HG02938 (cell line): ENCODE measurements at regions not wholly inside any gene's neighbourhood (a gene's known extent, or its start where the extent isn't known, plus 50 kb on each side); places are given as distances from the start of the nearest gene placed in this dataset.
"Not testable (repeated sequence)": the region's sequence is repeated elsewhere in the genome, so short reads cannot be mapped to it uniquely, and the experiment has no call there.

Source experiments
- ATAC-seq: cut with Tn5 transposase; IDR thresholded peaks from one replicate; pipeline ENCODE4 v1.9.1; 2021; ENCODE audit warnings: mild to moderate bottlenecking, moderate library complexity; ENCODE audit not compliant: unreplicated experiment

GRCh38 chr6:15183979-15184378 is 61.9 kb upstream of the JARID2 start:
- ATAC-seq: no peak

- peak; percentile 61 for ATAC-seq
Observed at GRCh38 chr6:15184441-15184861, 61.4 kb upstream of the JARID2 start.

GRCh38 chr6:15185111-15185510 is 60.8 kb upstream of the JARID2 start:
- ATAC-seq: not testable (repeated sequence)

GRCh38 chr6:15193451-15193850 is 52.4 kb upstream of the JARID2 start:
- ATAC-seq: not testable (repeated sequence)

- ATAC-seq: no peak
Observed at GRCh38 chr6:15194453-15194852, 51.4 kb upstream of the JARID2 start.
